Activated CD8-positive, alpha-beta memory T cell treated with anti-CD3 and anti-CD28 coated beads for 1 hour (primary cell): ENCODE measurements at regions not wholly inside any gene's neighbourhood (a gene's known extent, or its start where the extent isn't known, plus 50 kb on each side); places are given as distances from the start of the nearest gene placed in this dataset.

Experiments
- DNase-seq, 2 donors: peaks; one replicate each; pipeline ENCODE4 v3.0.0-alpha.2; 2020; ENCODE audit warnings: low read depth in 1 of 2; ENCODE audit errors: extremely low read depth in 1 of 2

- DNase-seq: no peak
Observed at GRCh38 chr13:24006520-24007248, 109.4 kb upstream of the C1QTNF9B start.

DNA sequence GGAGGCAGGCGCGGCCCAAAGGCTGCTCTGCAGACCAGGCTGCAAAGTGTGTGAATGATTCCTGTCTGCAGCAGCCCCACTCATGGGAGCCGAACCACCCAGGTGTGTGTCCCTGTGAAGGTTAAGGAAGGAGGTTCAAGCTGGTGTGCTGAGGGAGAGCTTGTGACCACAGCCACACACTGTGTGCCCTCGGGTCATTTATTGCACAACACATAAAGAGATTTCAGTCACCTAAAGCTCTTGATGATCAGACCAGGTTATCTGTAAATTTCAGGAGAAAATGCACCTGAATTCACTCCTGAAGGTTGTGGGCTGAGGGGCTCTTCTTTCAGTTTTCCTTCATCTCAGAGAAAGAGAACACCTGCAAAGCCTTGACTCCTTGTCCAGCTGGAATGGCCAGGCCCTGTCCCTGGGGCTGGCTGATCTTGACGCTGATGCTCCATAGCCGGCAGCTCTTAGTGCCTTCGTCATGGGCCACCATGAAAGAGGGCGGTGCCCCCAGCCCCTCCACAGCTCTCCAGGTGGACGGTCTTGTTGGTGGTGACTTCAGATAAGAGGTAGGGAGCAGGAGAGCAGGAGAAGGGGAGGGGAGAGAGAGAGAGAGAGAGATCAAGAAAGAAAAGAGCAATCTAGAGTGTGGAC, 110.8 kb upstream of the C1QTNF9B start:
- DNase-seq: no peak

DNA sequence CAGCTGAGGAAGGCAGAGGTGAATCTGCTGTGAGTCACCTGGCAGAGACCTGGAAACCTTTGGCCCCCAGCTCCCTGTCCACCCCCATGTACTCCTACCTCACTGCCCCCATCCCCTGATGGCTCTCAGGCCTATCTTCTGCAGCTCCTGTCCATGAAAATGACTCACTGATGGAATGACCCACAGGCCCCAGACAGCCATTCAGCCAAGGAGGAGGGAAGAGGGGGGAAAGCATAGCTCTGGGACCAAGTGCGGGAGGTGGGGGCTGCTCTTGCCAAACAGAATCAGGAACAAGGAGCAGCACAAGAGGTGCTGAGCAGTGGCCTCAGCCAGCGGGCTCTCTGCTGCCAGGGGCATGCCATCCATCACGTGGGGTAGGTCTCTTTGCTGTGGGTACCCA, 111.4 kb upstream of the C1QTNF9B start:
- no peak for DNase-seq

DNA sequence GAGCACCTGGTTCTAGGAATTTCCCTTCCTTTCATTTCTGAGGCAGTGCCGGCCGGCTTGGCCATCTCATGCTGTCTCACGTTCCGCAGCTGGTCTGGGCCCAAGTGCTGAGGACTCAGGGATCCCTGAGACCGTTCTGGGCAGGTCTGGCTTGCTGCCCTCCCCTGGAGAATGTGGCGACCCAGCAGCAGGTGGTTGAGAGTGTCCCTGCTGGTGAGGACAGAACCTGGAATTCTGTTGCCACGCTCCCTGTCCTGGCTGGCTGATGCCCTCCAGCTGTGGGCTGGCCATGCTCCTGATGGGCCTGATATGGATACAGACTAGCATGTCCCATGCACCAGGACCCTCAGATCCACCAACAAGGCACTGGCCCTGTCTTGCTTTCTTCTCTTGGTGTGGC, 114.0 kb upstream of the C1QTNF9B start:
- no peak for DNase-seq

DNA sequence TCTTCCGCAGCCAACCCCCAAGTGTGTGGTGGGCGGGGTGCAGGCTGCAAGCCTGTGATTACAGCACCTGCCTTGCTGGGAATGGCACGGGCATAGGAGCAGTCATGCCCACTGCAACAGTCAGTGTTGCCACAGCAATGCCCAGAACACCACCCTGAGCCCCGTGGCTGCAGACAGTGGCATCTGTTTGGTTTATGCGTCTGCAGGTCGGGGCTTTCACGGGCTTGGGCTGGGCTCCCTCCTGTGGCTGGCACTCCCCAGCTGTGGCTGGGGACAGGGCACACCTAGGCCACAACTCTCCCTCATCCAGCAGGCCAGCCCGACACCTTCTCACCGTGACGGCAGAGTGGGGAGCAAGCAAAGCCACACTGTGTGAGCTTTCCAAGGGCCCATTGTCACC, 115.3 kb upstream of the C1QTNF9B start:
- no peak for DNase-seq

- no peak for DNase-seq
Observed at GRCh38 chr13:24013189-24013588, 115.9 kb upstream of the C1QTNF9B start.

DNA sequence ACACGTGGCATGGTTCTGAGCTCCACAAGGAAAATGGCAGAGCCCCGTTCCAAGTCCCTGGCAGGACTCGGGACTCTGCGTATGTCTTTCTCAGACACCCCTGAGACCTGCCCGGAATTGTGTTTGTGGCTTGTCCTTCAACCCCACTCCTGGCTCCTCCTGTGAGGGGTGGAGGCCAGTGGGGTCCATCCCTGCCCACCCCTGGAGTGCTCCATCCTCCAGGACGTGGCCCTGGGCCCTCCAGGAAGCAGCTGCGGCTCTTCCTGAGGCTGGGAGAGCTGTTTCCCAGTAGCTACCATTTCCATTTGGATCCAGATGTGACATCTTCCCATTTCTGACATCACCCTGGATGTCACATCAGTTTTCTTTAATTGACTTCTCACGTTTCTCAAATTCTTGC, 118.7 kb upstream of the C1QTNF9B start:
- DNase-seq: no peak

- no peak for DNase-seq
Observed at GRCh38 chr13:24022568-24022967, 125.3 kb upstream of the C1QTNF9B start.

- no peak for DNase-seq
Observed at GRCh38 chr13:24023073-24023472, 125.8 kb upstream of the C1QTNF9B start.

DNA sequence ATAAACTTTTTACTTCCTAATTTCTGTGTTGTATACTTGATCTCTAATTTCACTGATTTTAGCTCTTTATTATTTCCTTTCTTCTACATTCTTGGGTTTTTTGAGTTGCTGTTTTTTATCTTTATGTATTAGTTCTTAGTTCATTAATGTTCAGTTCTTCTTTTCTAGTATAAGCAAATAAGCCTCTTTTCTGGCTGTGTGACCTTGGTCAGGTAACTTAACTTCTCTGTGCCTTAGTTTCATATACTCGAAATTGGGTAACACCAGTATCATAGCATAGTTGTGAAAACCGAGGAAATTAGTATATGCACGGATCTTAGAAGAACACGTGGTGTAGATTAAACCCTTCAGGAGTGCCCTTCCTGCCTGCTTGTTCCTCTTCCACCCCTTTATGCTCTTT, 130.2 kb upstream of the C1QTNF9B start:
- no peak for DNase-seq

DNA sequence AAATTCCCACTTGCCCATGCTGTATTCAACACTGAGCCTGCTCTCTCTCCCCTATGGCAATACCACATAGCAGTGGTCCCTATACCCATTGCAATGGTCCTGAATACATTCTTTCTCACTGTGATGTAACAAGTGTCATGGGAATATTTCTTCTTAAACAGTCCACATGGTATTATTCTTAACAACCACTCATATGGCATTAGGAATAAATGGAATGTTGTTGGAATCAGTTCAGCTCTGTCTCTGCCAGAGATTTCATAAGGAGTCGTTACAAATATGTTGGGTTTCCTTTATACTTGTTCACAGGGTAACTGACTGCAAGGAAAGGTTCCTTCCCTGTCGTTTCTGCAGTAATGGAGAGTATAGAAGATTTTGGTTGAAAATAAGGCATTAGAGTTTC, 128.3 kb upstream of the SPATA13 start:
- no peak for DNase-seq

GRCh38 chr13:24032674-24033073, 127.8 kb upstream of the SPATA13 start:
- DNase-seq: no peak

GRCh38 chr13:24033527-24034302, 126.8 kb upstream of the SPATA13 start:
- no peak for DNase-seq

- DNase-seq: no peak
Observed at GRCh38 chr13:24035411-24035810, 125.1 kb upstream of the SPATA13 start.

DNA sequence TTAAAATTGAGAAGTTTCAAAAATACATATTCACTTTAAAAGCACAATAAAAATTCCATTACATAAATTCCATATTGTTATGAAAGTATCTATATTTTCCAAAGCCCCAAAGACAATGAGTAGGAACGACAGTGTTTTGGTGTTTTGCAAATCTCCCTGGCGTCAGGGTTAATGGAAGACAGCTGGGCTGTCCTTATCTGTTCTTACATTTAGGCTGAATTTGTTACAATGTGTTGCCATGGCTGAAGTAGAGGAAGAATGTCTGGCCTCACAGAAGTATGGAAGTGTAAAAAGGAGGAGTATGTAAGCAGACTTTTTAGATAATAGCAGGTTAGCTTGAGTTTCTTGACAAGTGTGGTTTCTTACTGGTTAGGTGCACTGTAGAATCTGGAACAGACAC, 124.4 kb upstream of the SPATA13 start:
- DNase-seq: no peak

GRCh38 chr13:24038405-24038804, 122.1 kb upstream of the SPATA13 start:
- DNase-seq: no peak

DNA sequence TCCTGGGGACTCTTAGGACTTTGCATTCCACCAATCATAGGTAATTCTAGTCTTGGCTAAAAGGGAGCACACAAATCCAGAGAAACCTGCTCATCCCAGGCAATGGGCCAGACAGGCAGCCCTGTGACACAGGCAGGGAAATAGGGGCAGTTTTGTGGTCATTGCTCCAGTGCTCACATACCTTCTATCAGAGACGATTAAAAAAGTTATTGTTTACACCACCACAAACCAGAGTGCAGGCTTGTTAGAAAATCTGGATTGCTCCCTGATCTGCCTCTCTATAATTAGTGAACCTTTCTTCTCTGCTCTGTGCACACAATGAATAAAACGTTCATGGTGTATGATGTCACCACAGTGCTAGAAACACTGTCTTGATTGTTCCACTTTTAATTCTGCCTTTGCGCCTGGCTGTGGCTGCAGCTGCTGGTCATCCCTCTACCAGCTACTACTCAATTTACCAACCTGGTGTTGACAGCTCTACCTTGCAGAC, 121.6 kb upstream of the SPATA13 start:
- no peak for DNase-seq

GRCh38 chr13:24039621-24040475, 120.7 kb upstream of the SPATA13 start:
- no peak for DNase-seq

DNA sequence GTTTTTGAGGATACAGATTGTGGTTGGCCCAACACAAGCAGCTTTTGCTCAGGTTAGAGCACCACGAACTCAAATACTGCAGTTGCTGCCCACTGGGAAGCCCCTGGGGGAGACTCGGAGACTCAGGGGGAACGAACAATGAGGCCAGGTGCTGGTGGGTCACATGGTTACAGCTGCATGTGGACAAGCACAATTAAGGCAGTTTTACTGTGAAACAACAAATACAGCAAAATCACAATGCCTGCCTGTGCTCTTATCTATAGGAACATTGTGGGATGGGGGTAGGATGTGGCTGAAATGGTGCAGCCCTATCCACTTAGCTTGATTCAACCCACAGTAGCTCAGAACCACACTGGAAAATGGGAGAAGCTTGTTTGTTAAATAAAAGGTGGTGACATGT, 119.7 kb upstream of the SPATA13 start:
- no peak for DNase-seq

DNA sequence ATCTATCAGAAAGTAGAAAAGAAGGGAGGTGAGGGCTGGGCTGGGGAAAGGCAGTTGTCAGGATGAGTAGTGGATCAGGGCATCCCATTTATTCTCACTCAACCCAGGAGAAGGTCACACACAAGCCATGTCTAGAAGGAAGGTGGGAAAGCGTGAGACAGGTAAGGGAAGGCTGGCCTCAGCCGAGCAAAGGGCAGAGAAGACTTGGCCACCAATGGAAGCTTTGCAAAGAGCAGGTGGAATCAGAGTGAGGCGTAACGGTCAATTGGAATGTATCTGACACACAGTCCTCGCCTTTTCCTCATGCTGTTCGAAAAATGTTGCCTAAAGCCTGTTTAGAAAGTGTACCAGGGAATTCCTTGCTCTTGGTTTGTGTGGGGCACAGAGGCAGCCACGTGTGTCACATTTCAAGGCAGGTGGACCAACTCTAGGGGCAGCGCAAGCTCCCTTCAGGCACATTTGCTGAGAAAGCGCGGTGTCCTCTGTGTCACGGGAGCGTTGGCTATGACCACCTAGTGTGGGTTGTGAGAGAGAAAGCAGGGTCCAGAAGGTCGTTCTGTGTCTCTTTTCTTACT, 118.8 kb upstream of the SPATA13 start:
- DNase-seq: no peak
